GM04504 (cell line): ENCODE measurements at regions not wholly inside any gene's neighbourhood (a gene's known extent, or its start where the extent isn't known, plus 50 kb on each side); places are given as distances from the start of the nearest gene placed in this dataset.

Experiments
- DNase-seq: peaks from one replicate; pipeline ENCODE4 v3.0.0-alpha.2; 2012; ENCODE audit warnings: low read depth

GRCh38 chr6:126419901-126420300, 80.0 kb downstream of the CENPW start:
- no peak for DNase-seq

- DNase-seq, result no peak
Observed at GRCh38 chr6:126422912-126423311, 83.0 kb downstream of the CENPW start.

- DNase-seq, result no peak
Observed at GRCh38 chr6:126427713-126428112, 87.8 kb downstream of the CENPW start.

DNA sequence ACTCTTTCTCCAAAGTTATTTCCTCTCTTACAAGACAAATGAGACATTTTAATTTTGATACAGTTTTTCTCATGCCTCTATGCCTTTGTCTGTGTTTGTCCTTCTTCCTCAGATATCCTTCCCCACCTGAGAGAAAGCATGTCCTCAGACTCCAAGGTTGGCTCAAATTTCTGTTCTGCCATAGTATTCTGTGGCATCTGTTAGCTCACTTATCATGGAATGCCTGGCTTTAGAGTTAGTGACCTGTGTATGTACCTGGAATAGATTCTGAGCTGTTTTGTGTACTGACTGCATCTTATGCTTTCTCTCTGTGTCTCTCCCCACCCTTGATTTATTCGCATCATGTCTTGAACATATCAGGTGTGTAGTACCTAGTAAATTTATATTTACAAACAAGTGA, 90.0 kb downstream of the CENPW start:
- DNase-seq, result no peak

DNA sequence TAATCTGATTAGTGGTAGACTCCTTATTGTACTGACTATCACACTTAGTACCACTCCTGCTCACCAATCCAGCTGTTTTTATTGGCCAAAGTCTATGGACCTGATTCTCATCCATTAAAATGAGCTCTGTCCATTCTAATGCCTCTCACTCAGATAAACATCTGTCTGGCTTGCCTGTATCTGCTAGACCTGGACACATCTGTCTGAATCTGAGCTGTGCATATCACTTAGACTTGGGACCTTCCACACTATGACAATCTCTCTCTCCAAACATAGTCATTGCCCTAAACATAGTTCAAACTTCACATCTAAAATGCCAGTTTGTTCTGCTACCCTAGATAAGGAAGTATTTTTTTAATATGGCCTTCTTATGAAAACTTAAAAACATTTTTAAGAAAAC, 92.6 kb downstream of the CENPW start:
- no peak for DNase-seq

DNA sequence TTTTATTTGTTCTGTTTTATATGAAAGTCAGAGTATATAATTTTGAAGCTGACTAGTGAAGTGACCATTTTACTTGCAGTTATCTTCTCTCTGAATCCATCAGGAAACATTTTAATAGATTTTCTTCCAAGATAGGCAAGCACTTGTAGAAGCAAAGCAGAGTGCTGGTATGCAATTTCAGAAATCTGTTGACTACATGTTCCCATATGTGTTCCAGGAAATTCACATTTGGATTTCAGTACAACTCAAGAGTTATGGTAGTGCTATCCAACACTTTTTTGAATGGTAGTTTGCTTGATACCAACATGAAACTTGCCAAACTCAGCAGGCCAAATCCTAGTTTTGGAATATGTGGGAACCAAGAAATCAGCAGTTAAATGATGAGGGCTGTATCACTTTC, 94.0 kb downstream of the CENPW start:
- DNase-seq, result no peak

DNA sequence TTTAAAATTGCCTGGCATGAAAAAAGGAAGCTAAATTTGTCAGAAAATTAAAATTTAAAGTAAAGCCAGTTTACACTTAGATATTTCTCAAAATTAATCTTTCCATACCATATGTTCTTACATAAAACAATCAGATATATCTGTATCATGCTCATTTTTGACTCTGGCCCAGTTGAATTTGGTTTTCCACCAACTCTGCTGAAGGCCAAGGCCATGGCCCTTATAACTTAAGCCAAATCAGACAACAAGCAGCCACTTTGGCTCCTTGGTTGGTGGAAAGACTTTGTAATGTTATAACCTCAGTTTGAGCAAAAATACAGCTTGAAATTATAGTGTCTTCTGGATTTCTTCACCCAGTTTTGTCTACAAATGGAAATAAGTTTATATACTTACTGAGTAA, 97.3 kb downstream of the CENPW start:
- no peak for DNase-seq

- DNase-seq, result no peak
Observed at GRCh38 chr6:126439040-126439439, 99.1 kb downstream of the CENPW start.

DNA sequence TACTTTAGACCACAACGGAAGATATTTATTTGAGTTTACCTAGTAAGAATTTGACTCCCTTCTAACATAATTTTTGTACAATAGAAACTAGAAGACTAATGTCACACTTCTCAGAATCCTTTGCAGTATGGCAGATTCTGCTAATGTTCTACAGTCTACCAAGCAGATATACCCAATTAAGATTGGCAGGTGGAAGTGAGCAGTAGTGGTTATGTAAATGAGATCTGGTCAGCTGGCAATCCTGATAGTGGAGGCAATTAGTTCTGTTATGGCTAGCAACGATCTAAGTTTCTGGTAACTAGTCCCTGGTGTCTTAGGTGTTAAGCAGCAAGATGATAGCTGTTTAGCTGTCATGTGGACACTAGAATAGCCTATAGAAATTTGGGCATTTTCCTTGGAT, 101.0 kb downstream of the CENPW start:
- no peak for DNase-seq

DNA sequence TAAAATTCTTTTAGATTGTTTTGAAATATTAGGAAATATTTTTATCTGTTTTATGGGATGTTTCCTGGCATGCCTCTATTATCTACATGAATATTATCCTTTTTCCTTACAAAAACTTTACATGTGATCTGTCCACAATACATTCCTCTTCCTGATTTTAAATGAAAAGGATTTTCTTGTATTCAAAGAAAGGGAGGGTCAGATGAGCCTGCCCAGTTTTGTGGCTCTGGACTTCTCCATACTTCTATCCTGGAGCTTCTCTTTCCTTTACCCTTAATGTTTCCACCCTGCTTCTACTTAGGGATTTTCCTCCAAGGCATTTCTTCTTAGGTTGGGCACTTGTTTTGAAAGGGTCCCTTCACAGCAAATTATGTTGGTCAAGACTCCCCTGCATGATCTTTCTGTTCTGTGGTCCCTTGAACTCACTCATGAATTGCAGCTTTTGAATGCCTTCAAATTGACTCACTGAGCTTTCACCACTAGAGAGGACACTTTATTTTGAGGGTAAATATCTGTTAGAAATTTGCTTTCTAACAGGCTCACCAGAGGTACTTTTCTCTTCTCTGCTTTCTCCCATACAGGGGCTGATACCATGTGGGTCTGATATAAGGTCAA, 104.9 kb downstream of the CENPW start:
- no peak for DNase-seq

GRCh38 chr6:126446248-126446647, 106.3 kb downstream of the CENPW start:
- DNase-seq, result no peak

DNA sequence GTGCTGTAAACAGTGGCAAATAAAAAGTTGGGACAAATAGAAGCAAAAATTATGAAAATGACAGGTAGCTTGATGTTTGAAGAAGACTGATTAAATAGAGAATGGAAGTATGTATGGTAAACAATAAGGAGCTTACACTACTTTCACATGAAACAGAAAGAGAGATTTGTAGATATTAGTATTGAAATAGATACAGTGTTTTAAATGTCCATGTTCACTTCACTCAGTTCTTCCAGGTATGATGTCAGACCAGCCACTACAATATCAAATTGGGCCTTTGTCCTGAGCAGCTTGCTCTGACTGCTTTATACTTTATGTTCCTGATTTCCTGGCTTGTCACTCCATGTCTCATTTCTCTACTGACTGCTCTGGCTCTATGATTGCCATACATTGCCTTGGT, 107.5 kb downstream of the CENPW start:
- DNase-seq, result no peak

DNA sequence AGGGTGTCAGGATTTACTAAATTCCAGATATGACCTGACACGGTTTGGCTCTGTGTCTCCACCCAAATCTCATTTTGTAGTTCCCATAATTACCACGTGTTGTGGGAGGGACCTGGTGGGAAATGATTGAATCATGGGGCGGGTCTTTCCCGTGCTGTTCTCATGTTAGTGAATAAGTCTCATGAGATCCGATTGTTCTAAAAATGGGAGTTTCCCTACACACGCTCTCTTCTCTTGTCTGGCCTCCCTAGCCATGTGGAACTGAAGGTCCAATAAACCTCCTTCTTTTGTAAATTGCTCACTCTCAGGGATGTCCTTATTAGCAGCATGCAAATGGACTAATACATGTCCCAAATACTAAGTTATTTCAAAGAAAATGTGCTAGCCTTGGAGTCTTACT, 121.1 kb downstream of the CENPW start:
- no peak for DNase-seq

- DNase-seq, result no peak
Observed at GRCh38 chr6:126464245-126464644, 124.3 kb downstream of the CENPW start.

GRCh38 chr6:126475449-126475848, 135.5 kb downstream of the CENPW start:
- DNase-seq, result no peak

DNA sequence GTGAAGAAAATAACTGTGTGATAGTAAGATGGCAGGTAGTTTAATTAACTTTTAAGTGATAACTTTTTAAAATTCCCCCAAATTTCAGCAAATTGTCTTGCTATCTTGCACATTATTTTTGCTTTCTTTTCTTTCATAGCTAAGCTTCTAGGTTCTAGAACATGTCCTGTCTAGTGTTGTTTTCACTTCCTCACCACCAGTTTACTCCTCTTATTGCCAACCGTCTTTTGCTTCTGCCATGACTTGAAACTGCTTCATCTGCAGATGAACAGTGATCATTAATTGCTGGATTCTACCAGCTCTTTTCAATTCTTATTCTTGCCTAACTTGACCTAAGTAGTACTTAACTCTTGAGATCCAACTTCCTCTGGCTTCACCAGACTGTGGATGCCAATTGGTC, 137.8 kb downstream of the CENPW start:
- DNase-seq, result no peak

DNA sequence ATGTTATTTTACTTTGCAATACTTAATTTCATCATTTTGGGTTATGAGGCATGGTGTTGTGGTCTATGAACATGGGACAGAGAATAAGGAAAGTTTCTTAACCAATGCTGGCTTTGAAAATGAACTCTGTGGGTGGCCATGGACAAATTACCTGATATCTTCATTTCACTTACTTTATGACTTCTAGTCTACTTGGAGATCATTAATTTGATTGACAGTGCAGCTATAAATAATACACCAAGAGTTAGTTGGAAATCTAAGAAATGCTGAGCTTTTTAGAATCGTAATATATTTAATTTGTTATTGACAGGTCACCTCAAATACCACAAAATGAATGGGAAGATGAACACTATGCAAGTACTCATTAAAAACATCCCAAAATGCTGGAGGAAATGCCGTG, 140.4 kb downstream of the CENPW start:
- DNase-seq, result no peak

GRCh38 chr6:126481319-126481718, 141.4 kb downstream of the CENPW start:
- no peak for DNase-seq

- no peak for DNase-seq
Observed at GRCh38 chr6:126504792-126505191, 164.9 kb downstream of the CENPW start.

DNA sequence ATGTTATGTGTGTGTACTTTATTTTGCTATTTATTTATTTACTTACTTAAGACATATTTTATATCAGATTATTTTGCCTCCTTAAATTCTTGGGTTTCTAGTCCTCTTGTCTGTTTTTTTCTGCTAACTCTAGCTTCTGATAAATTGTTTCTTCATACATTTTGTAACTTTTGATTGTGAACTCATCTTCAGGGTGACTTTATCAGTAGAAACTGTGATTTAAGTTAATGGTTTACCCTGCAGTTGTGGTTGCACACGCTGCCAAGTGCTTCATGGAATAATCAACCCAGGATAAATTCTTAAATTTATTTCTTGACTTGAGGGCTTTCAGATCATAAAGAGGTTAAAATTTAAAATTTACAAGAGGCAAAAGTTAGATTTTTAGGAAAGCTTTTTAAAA, 173.3 kb downstream of the CENPW start:
- no peak for DNase-seq

DNA sequence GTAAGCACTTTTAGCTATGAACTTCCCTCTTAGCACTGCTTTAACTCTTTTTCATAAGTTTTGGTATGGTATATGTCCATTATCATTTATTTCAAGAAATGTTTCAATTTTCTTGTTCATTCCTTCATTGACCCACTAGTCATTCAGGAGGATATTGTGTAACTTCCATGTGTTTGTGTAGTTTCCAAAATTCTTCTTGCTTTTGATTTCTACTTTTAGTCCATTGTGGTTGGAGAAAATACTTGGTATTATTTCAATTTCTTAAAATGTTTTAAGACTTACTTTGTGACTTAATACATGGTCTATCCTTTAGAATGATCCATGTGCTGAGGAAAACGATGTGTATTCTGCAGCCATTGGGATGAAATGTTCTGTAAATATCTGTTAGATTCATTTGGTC, 176.5 kb downstream of the CENPW start:
- DNase-seq, result no peak

DNA sequence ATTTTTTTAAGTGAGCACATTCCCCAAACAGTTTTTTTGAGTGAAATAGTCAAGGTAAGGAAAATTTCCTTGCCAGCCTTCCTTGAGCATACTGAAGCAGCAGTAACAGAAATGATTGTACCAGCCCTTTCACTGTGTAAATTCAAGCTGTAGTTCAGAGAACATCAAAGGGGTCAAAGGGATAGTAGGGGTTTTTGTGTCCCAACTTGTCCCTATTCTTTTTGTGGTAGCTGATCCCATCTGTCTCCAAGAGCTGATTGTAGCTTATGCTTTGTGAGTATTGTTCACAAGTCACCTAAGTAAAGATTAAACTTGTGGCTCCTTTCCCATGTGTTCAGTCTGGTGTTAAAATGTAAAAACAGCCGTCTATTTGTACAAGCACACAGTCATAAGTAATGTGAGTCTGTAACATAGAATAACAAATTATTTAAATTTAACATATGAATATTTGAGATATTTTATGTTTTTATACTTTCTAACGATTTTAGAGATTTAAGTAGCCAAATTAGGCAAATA, 185.0 kb downstream of the CENPW start:
- DNase-seq, result no peak

DNA sequence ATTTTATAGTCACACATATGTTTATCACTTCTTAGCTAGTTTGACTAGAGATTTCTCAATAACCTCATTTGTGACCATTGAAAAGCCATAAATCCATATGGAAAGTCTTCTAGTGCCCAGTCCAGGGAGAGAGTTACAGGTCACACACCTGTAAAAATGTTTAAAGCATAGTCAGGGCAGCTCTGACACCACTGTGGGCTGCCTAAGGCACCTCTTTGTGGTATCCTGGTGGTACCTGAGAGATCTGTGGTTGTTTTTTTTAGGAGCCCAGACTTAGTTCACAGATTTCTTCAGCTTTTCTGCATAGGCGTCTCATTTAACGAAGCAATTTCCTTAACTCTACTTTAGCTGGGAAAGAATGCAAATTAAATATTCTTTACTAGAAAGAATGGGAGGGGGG, 186.6 kb downstream of the CENPW start:
- no peak for DNase-seq

GRCh38 chr6:126526996-126527606, 187.2 kb downstream of the CENPW start:
- no peak for DNase-seq
